ENCODE measurements at regions not wholly inside any gene's neighbourhood (a gene's known extent, or its start where the extent isn't known, plus 50 kb on each side); places are given as distances from the start of the nearest gene placed in this dataset.

DNA sequence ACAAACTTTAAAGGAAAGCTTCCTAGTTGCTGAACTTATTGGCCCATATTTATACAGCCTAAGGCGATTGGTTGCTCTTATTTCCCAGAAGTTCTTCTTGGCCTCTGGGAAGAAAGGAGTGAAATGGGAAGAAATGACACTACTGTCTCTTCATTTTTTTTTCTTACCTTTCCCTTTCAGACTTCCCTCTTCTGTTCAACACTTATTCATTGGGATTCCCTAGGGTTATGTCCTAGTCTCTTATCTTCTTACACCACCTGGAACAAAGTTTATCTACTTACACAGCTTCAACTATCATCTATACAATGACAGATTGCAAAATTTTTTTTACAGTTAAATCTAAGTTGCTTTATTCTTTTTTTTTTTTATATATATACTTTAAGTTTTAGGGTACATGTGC is 68.0 kb downstream of the SNX12 start:
- DNase-seq, result no peak

- peak in 1 of 2 experiments; percentile 0 for DNase-seq
Observed at GRCh38 chrX:70998411-70999027, 67.6 kb upstream of the SLC7A3 start.

- DNase-seq, result no peak
Observed at GRCh38 chrX:70995338-70995737, 64.4 kb upstream of the SLC7A3 start.

DNA sequence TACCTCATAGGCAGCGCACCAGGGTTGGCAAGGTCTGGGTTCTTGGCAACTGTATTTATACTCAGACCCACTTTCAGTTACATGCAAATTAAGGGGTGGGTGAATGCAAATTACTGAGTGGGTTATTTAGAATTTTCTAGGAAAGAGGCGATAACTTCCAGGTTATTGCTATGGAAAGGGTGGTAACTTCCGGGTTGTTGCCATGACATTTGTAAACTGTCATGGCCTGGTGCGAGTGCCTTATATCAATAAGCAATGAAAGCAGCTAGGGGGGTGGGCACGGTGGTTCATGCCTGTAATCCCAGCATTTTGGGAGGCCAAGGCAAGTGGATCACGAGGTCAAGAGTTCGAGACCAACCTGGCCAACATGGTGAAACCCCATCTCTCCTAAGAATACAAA is 57.5 kb upstream of the SLC7A3 start:
- DNase-seq, result no peak

All from SHP77 (cell line).